ENCODE measurements at regions not wholly inside any gene's neighbourhood (a gene's known extent, or its start where the extent isn't known, plus 50 kb on each side); places are given as distances from the start of the nearest gene placed in this dataset.

GRCh38 chr4:107318078-107318477, 282.0 kb upstream of the DKK2 start:
- ATAC-seq (replicated peaks in 1 of 4), result no peak
- POLR2A ChIA-PET, result no interaction called here
- Histone ChIP-seq H3K9me3 (no peaks in the 10 kb centered on the region), H3K27ac (ENCODE audit: low read length) (no peak overlapping the region), H3K36me3 (ENCODE audit: control insufficient read depth in 2 of 2, extremely low read depth in 1 of 2, insufficient read depth in 1 of 2, low read length in 1 of 2) (no peaks in the 10 kb centered on the region), H3K4me3 (ENCODE audit: control insufficient read depth in 1 of 2, extremely low read depth in 1 of 2, low read length in 1 of 2) (no peak overlapping the region), H3K4me1 (ENCODE audit: control insufficient read depth in 1 of 2, extremely low read depth in 1 of 2, insufficient read depth in 2 of 2, low read length in 2 of 2) (no peaks in the 10 kb centered on the region), H3K27me3 (replicated peaks in 1 of 2; ENCODE audit: control insufficient read depth in 2 of 2, extremely low read depth in 1 of 2, insufficient read depth in 2 of 2, low read length in 1 of 2) (no peaks in the 10 kb centered on the region)
- Mint-ChIP-seq H3K9me3 (peaks cover 0 to 8% (median 0%) of the 10 kb centered on the region in 3 donors), H3K36me3 (no peaks in the 10 kb centered on the region), H3K27ac (no peak overlapping the region), H3K4me1 (no peaks in the 10 kb centered on the region), H3K27me3 (peaks cover 1 to 14% of the 10 kb centered on the region in 2 donors), H3K4me3 (no peak overlapping the region)
- no peak for DNase-seq
- no CpG with 5 or more reads among the region's 1 CpG for WGBS (ENCODE audit: insufficient coverage)
- CTCF ChIA-PET, result interaction anchor here in 1 of 2 donors (0.5 kb wide), 1 partner anchor 199 kb away, joined by 4 read pairs; no protein-coding TSS in a partner anchor

GRCh38 chr4:107317611-107318010, 281.5 kb upstream of the DKK2 start:
- H3K27me3 ChIP-seq (replicated peaks in 1 of 2; ENCODE audit: control insufficient read depth in 2 of 2, extremely low read depth in 1 of 2, insufficient read depth in 2 of 2, low read length in 1 of 2), result no peaks in the 10 kb centered on the region
- H3K4me1 ChIP-seq (ENCODE audit: control insufficient read depth in 1 of 2, extremely low read depth in 1 of 2, insufficient read depth in 2 of 2, low read length in 2 of 2), result no peaks in the 10 kb centered on the region
- Mint-ChIP-seq H3K36me3 (no peaks in the 10 kb centered on the region), H3K4me3 (no peak overlapping the region), H3K9me3 (peaks cover 0 to 9% (median 0%) of the 10 kb centered on the region in 3 donors), H3K27me3 (peaks cover 1 to 13% of the 10 kb centered on the region in 2 donors), H3K4me1 (no peaks in the 10 kb centered on the region), H3K27ac (no peak overlapping the region)
- ChIA-PET CTCF (no interaction called here), POLR2A (no interaction called here)
- no peak overlapping the region for H3K27ac ChIP-seq (ENCODE audit: low read length)
- DNase-seq (no peak), ATAC-seq (replicated peaks in 1 of 4) (no peak)
- H3K9me3 ChIP-seq, result no peaks in the 10 kb centered on the region
- no peaks in the 10 kb centered on the region for H3K36me3 ChIP-seq (ENCODE audit: control insufficient read depth in 2 of 2, extremely low read depth in 1 of 2, insufficient read depth in 1 of 2, low read length in 1 of 2)
- H3K4me3 ChIP-seq (ENCODE audit: control insufficient read depth in 1 of 2, extremely low read depth in 1 of 2, low read length in 1 of 2), result no peak overlapping the region

DNA sequence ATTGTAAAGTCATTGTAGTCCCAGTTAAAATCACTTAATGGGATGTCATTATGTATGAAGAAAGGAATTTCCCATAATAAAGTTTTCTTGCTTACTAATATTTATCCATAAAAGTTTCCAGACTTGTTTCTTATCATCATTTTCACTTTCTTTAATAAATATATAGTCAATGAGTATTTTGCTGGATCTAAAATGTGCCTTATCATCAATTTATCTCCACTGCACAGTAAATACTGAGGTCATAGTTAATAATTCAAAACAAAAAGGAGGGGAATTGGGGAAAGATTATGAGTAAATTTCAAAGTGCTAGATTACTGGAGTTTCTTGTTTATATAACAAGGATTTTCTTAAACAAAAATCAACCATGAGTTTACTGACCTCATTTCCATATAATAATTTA, 279.5 kb upstream of the DKK2 start:
- no peak for ATAC-seq (replicated peaks in 1 of 4)
- no peaks in the 10 kb centered on the region for H3K36me3 ChIP-seq (ENCODE audit: control insufficient read depth in 2 of 2, extremely low read depth in 1 of 2, insufficient read depth in 1 of 2, low read length in 1 of 2)
- no peaks in the 10 kb centered on the region for H3K27me3 ChIP-seq (replicated peaks in 1 of 2; ENCODE audit: control insufficient read depth in 2 of 2, extremely low read depth in 1 of 2, insufficient read depth in 2 of 2, low read length in 1 of 2)
- Mint-ChIP-seq H3K27ac (no peak overlapping the region), H3K4me3 (no peak overlapping the region), H3K36me3 (no peaks in the 10 kb centered on the region), H3K27me3 (peaks cover 1 to 6% of the 10 kb centered on the region in 2 donors), H3K4me1 (no peaks in the 10 kb centered on the region), H3K9me3 (peaks cover 0 to 6% (median 0%) of the 10 kb centered on the region in 3 donors)
- H3K9me3 ChIP-seq, result no peaks in the 10 kb centered on the region
- DNase-seq, result no peak
- no peak overlapping the region for H3K27ac ChIP-seq (ENCODE audit: low read length)
- H3K4me1 ChIP-seq (ENCODE audit: control insufficient read depth in 1 of 2, extremely low read depth in 1 of 2, insufficient read depth in 2 of 2, low read length in 2 of 2), result no peaks in the 10 kb centered on the region
- no peak overlapping the region for H3K4me3 ChIP-seq (ENCODE audit: control insufficient read depth in 1 of 2, extremely low read depth in 1 of 2, low read length in 1 of 2)
- CTCF ChIA-PET, result no interaction called here
- POLR2A ChIA-PET, result no interaction called here

DNA sequence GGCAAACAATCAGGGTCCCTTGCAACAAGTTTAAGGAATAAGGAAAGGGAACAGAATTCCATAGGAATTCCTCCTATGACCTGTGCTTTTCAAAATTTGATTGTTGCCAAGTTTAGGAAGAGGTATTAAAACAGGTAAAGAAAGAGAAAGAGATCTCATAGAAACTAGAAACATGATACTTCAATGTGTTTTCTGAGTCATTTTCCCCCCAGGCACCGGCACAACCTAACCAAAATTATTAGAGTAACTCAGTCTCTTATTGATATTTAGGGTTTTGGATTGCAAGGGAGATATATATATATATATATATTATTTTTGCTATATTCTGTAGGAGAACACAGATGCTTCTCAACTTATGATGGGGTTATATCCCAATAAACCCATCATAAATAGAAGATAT, 278.0 kb upstream of the DKK2 start:
- H3K36me3 ChIP-seq (ENCODE audit: control insufficient read depth in 2 of 2, extremely low read depth in 1 of 2, insufficient read depth in 1 of 2, low read length in 1 of 2), result no peaks in the 10 kb centered on the region
- Mint-ChIP-seq H3K27ac (no peak overlapping the region), H3K27me3 (peaks cover 0 to 6% of the 10 kb centered on the region in 2 donors), H3K4me3 (no peak overlapping the region), H3K4me1 (no peaks in the 10 kb centered on the region), H3K36me3 (no peaks in the 10 kb centered on the region), H3K9me3 (peaks cover 0 to 7% (median 0%) of the 10 kb centered on the region in 3 donors)
- DNase-seq (no peak), ATAC-seq (replicated peaks in 1 of 4) (no peak)
- ChIA-PET CTCF (no interaction called here), POLR2A (no interaction called here)
- no CpG with 5 or more reads among the region's 1 CpG for WGBS (ENCODE audit: insufficient coverage)
- H3K27me3 ChIP-seq (replicated peaks in 1 of 2; ENCODE audit: control insufficient read depth in 2 of 2, extremely low read depth in 1 of 2, insufficient read depth in 2 of 2, low read length in 1 of 2), result no peaks in the 10 kb centered on the region
- H3K4me1 ChIP-seq (ENCODE audit: control insufficient read depth in 1 of 2, extremely low read depth in 1 of 2, insufficient read depth in 2 of 2, low read length in 2 of 2), result no peaks in the 10 kb centered on the region
- H3K9me3 ChIP-seq, result no peaks in the 10 kb centered on the region
- H3K27ac ChIP-seq (ENCODE audit: low read length), result no peak overlapping the region
- no peak overlapping the region for H3K4me3 ChIP-seq (ENCODE audit: control insufficient read depth in 1 of 2, extremely low read depth in 1 of 2, low read length in 1 of 2)

- Histone ChIP-seq H3K27me3 (replicated peaks in 1 of 2; ENCODE audit: control insufficient read depth in 2 of 2, extremely low read depth in 1 of 2, insufficient read depth in 2 of 2, low read length in 1 of 2) (no peaks in the 10 kb centered on the region), H3K4me3 (ENCODE audit: control insufficient read depth in 1 of 2, extremely low read depth in 1 of 2, low read length in 1 of 2) (no peak overlapping the region), H3K27ac (ENCODE audit: low read length) (no peak overlapping the region), H3K4me1 (ENCODE audit: control insufficient read depth in 1 of 2, extremely low read depth in 1 of 2, insufficient read depth in 2 of 2, low read length in 2 of 2) (no peaks in the 10 kb centered on the region), H3K9me3 (no peaks in the 10 kb centered on the region), H3K36me3 (ENCODE audit: control insufficient read depth in 2 of 2, extremely low read depth in 1 of 2, insufficient read depth in 1 of 2, low read length in 1 of 2) (no peaks in the 10 kb centered on the region)
- POLR2A ChIA-PET, result no interaction called here
- H3K4me1 Mint-ChIP-seq, result no peaks in the 10 kb centered on the region
- DNase-seq, result no peak
- WGBS (ENCODE audit: insufficient coverage), result no CpG with 5 or more reads among the region's 4 CpGs
- no peak for ATAC-seq (replicated peaks in 1 of 4)
- H3K9me3 Mint-ChIP-seq, result peaks cover 0 to 7% (median 0%) of the 10 kb centered on the region in 3 donors
- H3K36me3 Mint-ChIP-seq, result no peaks in the 10 kb centered on the region
- no peak overlapping the region for H3K4me3 Mint-ChIP-seq
- CTCF ChIA-PET, result no interaction called here
- H3K27ac Mint-ChIP-seq, result no peak overlapping the region
- peaks cover 0 to 6% of the 10 kb centered on the region in 2 donors for H3K27me3 Mint-ChIP-seq
These were observed 276.3 kb upstream of the DKK2 start for GRCh38 chr4:107312366-107312765.

GRCh38 chr4:107304699-107305286, 268.7 kb upstream of the DKK2 start:
- ChIA-PET POLR2A (no interaction called here), CTCF (no interaction called here)
- H3K27ac ChIP-seq (ENCODE audit: low read length), result no peak overlapping the region
- WGBS (ENCODE audit: insufficient coverage), result 58% methylated on average over 2 of the region's 5 CpGs
- peaks cover 0 to 5% (median 0%) of the 10 kb centered on the region in 3 donors for H3K9me3 Mint-ChIP-seq
- DNase-seq, result no peak
- ATAC-seq (replicated peaks in 1 of 4), result no peak
- no peaks in the 10 kb centered on the region for H3K4me1 Mint-ChIP-seq
- H3K4me3 ChIP-seq (ENCODE audit: control insufficient read depth in 1 of 2, extremely low read depth in 1 of 2, low read length in 1 of 2), result no peak overlapping the region
- H3K27ac Mint-ChIP-seq, result no peak overlapping the region
- no peaks in the 10 kb centered on the region for H3K27me3 ChIP-seq (replicated peaks in 1 of 2; ENCODE audit: control insufficient read depth in 2 of 2, extremely low read depth in 1 of 2, insufficient read depth in 2 of 2, low read length in 1 of 2)
- no peaks in the 10 kb centered on the region for H3K27me3 Mint-ChIP-seq
- no peaks in the 10 kb centered on the region for H3K36me3 Mint-ChIP-seq
- H3K4me1 ChIP-seq (ENCODE audit: control insufficient read depth in 1 of 2, extremely low read depth in 1 of 2, insufficient read depth in 2 of 2, low read length in 2 of 2), result no peaks in the 10 kb centered on the region
- H3K4me3 Mint-ChIP-seq, result no peak overlapping the region
- no peaks in the 10 kb centered on the region for H3K9me3 ChIP-seq
- H3K36me3 ChIP-seq (ENCODE audit: control insufficient read depth in 2 of 2, extremely low read depth in 1 of 2, insufficient read depth in 1 of 2, low read length in 1 of 2), result no peaks in the 10 kb centered on the region

- Mint-ChIP-seq H3K27ac (no peak overlapping the region), H3K4me1 (no peaks in the 10 kb centered on the region), H3K27me3 (peaks cover 0 to 3% of the 10 kb centered on the region in 2 donors), H3K36me3 (no peaks in the 10 kb centered on the region), H3K9me3 (peaks cover 0 to 14% (median 9%) of the 10 kb centered on the region in 3 donors), H3K4me3 (no peak overlapping the region)
- no peaks in the 10 kb centered on the region for H3K9me3 ChIP-seq
- ChIA-PET CTCF (no interaction called here), POLR2A (no interaction called here)
- no peak overlapping the region for H3K4me3 ChIP-seq (ENCODE audit: control insufficient read depth in 1 of 2, extremely low read depth in 1 of 2, low read length in 1 of 2)
- ATAC-seq (replicated peaks in 1 of 4) (no peak), DNase-seq (no peak)
- no peak overlapping the region for H3K27ac ChIP-seq (ENCODE audit: low read length)
- 86% methylated on average over 1 of the region's 2 CpGs for WGBS (ENCODE audit: insufficient coverage)
- no peaks in the 10 kb centered on the region for H3K36me3 ChIP-seq (ENCODE audit: control insufficient read depth in 2 of 2, extremely low read depth in 1 of 2, insufficient read depth in 1 of 2, low read length in 1 of 2)
- no peaks in the 10 kb centered on the region for H3K27me3 ChIP-seq (replicated peaks in 1 of 2; ENCODE audit: control insufficient read depth in 2 of 2, extremely low read depth in 1 of 2, insufficient read depth in 2 of 2, low read length in 1 of 2)
- no peaks in the 10 kb centered on the region for H3K4me1 ChIP-seq (ENCODE audit: control insufficient read depth in 1 of 2, extremely low read depth in 1 of 2, insufficient read depth in 2 of 2, low read length in 2 of 2)
These were observed 263.5 kb upstream of the DKK2 start for GRCh38 chr4:107299646-107300045.

Measured in T-cell (primary cell).